Globus pallidus (tissue), 1 donor: ENCODE measurements at regions not wholly inside any gene's neighbourhood (a gene's known extent, or its start where the extent isn't known, plus 50 kb on each side); places are given as distances from the start of the nearest gene placed in this dataset.
A peak's percentile ranks its signal among the peaks of the same experiment; 100 is the strongest.

ENCODE experiments used
- DNase-seq: peaks from one replicate; pipeline ENCODE4 v3.0.0-alpha.2; 2015; ENCODE audit warnings: low spot score

- DNase-seq: no peak
Observed at GRCh38 chr20:7346562-7346961, 579.1 kb downstream of the BMP2 start.

GRCh38 chr20:7347409-7347808 lies 579.9 kb downstream of the BMP2 start:
- DNase-seq: no peak

- DNase-seq: no peak
Observed at GRCh38 chr20:7348253-7348652, 580.8 kb downstream of the BMP2 start.

GRCh38 chr20:7352165-7352564 lies 584.7 kb downstream of the BMP2 start:
- DNase-seq: no peak

GRCh38 chr20:7355051-7355450 lies 585.2 kb downstream of the HAO1 start:
- no peak for DNase-seq

GRCh38 chr20:7358670-7359069 lies 581.6 kb downstream of the HAO1 start:
- no peak for DNase-seq

GRCh38 chr20:7359739-7360138 lies 580.5 kb downstream of the HAO1 start:
- no peak for DNase-seq

- DNase-seq: peak; percentile 12
Observed at GRCh38 chr20:7361321-7361720, 578.9 kb downstream of the HAO1 start.

- no peak for DNase-seq
Observed at GRCh38 chr20:7361931-7362330, 578.3 kb downstream of the HAO1 start.

GRCh38 chr20:7362601-7363000 lies 577.7 kb downstream of the HAO1 start:
- no peak for DNase-seq

GRCh38 chr20:7366189-7366588 lies 574.1 kb downstream of the HAO1 start:
- no peak for DNase-seq

GRCh38 chr20:7371518-7372163 lies 568.6 kb downstream of the HAO1 start:
- no peak for DNase-seq

- no peak for DNase-seq
Observed at GRCh38 chr20:7375905-7376304, 564.4 kb downstream of the HAO1 start.

- no peak for DNase-seq
Observed at GRCh38 chr20:7378864-7379605, 561.2 kb downstream of the HAO1 start.

- DNase-seq: no peak
Observed at GRCh38 chr20:7379621-7380220, 560.5 kb downstream of the HAO1 start.

GRCh38 chr20:7383216-7383615 lies 557.0 kb downstream of the HAO1 start:
- no peak for DNase-seq

- DNase-seq: no peak
Observed at GRCh38 chr20:7387638-7388193, 552.5 kb downstream of the HAO1 start.

- DNase-seq: no peak
Observed at GRCh38 chr20:7389216-7389615, 551.0 kb downstream of the HAO1 start.

- DNase-seq: peak; percentile 32
Observed at GRCh38 chr20:7392542-7393206, 547.6 kb downstream of the HAO1 start.

- DNase-seq: no peak
Observed at GRCh38 chr20:7399114-7399513, 541.1 kb downstream of the HAO1 start.

GRCh38 chr20:7399575-7399974 lies 540.7 kb downstream of the HAO1 start:
- DNase-seq: no peak

- no peak for DNase-seq
Observed at GRCh38 chr20:7406671-7407070, 533.6 kb downstream of the HAO1 start.

GRCh38 chr20:7410150-7410549 lies 530.1 kb downstream of the HAO1 start:
- DNase-seq: no peak
